Neural cell (in vitro differentiated cells): ENCODE measurements at regions not wholly inside any gene's neighbourhood (a gene's known extent, or its start where the extent isn't known, plus 50 kb on each side); places are given as distances from the start of the nearest gene placed in this dataset.

Experiments
- EP300 ChIP-seq: fragments of 450-650 bp; conservative IDR thresholded peaks from 2 replicates; pipeline ENCODE4 v1.6.1; 2014; ENCODE audit warnings: antibody characterized with exemption, mild to moderate bottlenecking, moderate library complexity; ENCODE audit not compliant: poor library complexity, severe bottlenecking
- EZH2 ChIP-seq: fragments of 200-600, 300-800 bp; shearing (Covaris generic), sonication (generic); IDR thresholded peaks from 2 replicates; pipeline ENCODE4 v1.6.1; 2014; ENCODE audit warnings: antibody characterized with exemption, low read length, borderline replicate concordance, mild to moderate bottlenecking; ENCODE audit not compliant: insufficient read depth, poor library complexity, severe bottlenecking
- MXI1 ChIP-seq: fragments of 450-650 bp; conservative IDR thresholded peaks from 2 replicates; pipeline ENCODE4 v1.6.1; 2014; ENCODE audit warnings: antibody characterized with exemption, mild to moderate bottlenecking; ENCODE audit not compliant: poor library complexity, severe bottlenecking
- POLR2AphosphoS5 ChIP-seq: IDR thresholded peaks from 2 replicates; pipeline ENCODE4 v1.6.1; 2012
- RAD21 ChIP-seq: fragments of 450-650 bp; conservative IDR thresholded peaks from 2 replicates; pipeline ENCODE4 v1.6.1; 2014; ENCODE audit warnings: antibody characterized with exemption, mild to moderate bottlenecking, moderate library complexity
- SMC3 ChIP-seq: fragments of 450-650 bp; conservative IDR thresholded peaks from 2 replicates; pipeline ENCODE4 v1.6.1; 2014; ENCODE audit warnings: antibody characterized with exemption, mild to moderate bottlenecking, moderate library complexity; ENCODE audit not compliant: poor library complexity
- TAF1 ChIP-seq: IDR thresholded peaks from 2 replicates; pipeline ENCODE4 v1.6.1; 2012; ENCODE audit warnings: low read depth
- TF ChIP-seq, protein P1 (sequence below): fragments of 450-650 bp; IDR thresholded peaks from 2 replicates; pipeline ENCODE4 v1.5.1; 2014; ENCODE audit warnings: antibody characterized with exemption, mild to moderate bottlenecking, moderate library complexity; ENCODE audit not compliant: poor library complexity, severe bottlenecking
- TF ChIP-seq, protein P2 (sequence below): IDR thresholded peaks from 2 replicates; pipeline ENCODE4 v1.6.1; 2012; ENCODE audit warnings: borderline replicate concordance

DNA sequence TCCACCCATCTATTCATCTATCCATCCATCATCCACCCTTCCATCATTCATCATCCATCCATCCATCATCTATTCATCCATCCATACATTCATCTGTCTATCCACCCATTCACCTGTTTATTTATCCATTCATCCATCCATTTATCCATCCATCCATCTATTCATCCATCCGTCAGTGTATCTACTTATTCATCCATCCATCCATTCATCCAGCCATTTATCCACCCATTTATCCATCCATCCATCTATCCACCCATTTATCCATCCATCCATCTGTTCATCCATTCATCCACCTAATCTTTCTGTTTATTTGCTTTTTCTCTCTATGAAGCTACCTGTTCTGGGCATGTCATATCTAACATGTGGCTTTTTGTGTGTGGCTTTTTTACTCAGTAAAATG lies 115.4 kb downstream of the CRYAA start:
- TF ChIP-seq MXI1 (no peak), EP300 (no peak), SMC3 (no peak), POLR2AphosphoS5 (no peak), EZH2 (no peak), TAF1 (no peak), RAD21 (no peak)
- TF ChIP-seq, protein P1, sequence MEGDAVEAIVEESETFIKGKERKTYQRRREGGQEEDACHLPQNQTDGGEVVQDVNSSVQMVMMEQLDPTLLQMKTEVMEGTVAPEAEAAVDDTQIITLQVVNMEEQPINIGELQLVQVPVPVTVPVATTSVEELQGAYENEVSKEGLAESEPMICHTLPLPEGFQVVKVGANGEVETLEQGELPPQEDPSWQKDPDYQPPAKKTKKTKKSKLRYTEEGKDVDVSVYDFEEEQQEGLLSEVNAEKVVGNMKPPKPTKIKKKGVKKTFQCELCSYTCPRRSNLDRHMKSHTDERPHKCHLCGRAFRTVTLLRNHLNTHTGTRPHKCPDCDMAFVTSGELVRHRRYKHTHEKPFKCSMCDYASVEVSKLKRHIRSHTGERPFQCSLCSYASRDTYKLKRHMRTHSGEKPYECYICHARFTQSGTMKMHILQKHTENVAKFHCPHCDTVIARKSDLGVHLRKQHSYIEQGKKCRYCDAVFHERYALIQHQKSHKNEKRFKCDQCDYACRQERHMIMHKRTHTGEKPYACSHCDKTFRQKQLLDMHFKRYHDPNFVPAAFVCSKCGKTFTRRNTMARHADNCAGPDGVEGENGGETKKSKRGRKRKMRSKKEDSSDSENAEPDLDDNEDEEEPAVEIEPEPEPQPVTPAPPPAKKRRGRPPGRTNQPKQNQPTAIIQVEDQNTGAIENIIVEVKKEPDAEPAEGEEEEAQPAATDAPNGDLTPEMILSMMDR = no peak
- TF ChIP-seq, protein P2, sequence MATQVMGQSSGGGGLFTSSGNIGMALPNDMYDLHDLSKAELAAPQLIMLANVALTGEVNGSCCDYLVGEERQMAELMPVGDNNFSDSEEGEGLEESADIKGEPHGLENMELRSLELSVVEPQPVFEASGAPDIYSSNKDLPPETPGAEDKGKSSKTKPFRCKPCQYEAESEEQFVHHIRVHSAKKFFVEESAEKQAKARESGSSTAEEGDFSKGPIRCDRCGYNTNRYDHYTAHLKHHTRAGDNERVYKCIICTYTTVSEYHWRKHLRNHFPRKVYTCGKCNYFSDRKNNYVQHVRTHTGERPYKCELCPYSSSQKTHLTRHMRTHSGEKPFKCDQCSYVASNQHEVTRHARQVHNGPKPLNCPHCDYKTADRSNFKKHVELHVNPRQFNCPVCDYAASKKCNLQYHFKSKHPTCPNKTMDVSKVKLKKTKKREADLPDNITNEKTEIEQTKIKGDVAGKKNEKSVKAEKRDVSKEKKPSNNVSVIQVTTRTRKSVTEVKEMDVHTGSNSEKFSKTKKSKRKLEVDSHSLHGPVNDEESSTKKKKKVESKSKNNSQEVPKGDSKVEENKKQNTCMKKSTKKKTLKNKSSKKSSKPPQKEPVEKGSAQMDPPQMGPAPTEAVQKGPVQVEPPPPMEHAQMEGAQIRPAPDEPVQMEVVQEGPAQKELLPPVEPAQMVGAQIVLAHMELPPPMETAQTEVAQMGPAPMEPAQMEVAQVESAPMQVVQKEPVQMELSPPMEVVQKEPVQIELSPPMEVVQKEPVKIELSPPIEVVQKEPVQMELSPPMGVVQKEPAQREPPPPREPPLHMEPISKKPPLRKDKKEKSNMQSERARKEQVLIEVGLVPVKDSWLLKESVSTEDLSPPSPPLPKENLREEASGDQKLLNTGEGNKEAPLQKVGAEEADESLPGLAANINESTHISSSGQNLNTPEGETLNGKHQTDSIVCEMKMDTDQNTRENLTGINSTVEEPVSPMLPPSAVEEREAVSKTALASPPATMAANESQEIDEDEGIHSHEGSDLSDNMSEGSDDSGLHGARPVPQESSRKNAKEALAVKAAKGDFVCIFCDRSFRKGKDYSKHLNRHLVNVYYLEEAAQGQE = no peak
